Midbrain (tissue), 1 donor: ENCODE measurements at regions not wholly inside any gene's neighbourhood (a gene's known extent, or its start where the extent isn't known, plus 50 kb on each side); places are given as distances from the start of the nearest gene placed in this dataset.

Experiments
- DNase-seq: peaks from one replicate; lab custom pipeline; 2025; lab: John Stamatoyannopoulos, UW

DNA sequence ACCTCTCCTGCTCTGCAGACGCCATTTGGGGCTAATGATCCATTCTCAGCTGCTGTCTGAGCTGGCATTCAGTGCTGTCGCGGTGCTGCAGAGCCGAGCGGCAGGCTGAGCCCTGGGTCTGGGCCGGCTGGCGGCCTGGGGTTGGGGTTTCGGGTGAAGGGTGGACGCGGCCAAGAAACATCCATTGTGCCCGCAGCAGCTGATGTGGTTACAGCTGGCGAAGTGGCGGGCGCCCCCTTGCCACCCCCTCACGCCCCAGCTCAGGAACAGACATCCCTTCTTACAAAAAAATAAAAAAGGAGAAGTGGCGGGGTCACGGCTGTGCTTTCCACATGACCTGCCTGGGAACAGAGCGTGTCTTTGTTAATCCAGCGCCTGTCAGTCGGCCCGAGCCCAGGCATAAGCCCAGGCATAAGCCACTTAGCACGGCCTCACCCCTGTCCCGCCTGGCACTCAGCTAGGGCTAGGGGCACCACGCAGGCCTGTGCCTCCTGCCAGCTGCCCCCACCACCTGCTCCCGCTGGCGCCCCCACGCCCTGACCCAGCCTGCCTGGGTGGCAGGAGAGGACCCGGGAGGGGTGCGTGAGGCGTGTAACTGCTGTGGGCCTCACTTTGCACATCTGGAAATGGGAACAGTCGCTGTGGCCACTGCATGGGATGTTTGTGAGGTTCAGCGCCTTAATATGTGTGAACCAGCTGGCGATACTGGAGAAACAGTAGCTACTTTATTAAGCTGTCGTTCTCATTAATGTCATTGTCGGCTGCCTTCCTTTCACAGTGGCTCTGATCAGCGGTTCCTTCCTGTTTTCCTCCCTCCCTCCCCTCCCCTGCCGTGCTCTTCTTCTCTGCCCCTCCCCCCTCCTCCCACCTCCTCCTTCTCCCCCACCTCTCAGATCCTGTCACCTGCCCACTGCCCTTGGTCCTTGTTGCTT, 197.7 kb upstream of the CIBAR2 start:
- peak; percentile 92 for DNase-seq

DNA sequence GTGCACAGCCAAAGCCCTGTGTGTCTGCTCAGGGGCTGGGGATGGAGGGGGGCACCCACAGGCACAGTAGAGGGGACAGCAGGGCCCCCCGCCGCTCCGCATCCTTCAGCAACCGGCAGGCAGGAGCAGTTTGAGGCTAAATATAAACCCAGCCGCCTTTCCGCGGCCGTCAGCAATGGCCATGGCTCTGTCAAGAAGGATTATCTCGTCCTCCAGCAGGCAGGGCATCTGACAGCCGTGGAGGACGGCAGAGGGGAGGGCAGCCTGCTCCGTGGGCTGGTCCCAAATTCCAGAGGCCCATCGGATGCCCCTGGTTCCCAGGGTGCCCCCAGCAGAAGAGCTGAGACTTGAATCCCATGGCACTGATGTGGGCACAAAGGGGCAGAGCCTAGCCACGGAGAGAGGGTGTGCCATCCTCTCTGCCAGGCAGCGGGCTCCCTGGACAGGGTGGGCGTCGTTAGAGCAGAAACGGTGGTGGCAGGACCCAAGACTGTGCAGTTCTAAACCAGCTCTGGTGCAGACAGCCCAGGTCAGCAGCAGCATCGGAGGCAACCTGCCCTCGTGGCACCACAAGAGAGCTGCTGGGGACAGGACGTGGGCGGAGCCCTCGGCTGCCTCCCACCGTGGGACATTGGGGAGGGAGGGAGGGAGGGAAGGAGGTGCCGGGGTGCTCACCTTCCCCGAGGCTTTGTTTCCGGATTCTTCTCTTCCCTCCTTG, 198.8 kb upstream of the CIBAR2 start:
- no peak for DNase-seq

DNA sequence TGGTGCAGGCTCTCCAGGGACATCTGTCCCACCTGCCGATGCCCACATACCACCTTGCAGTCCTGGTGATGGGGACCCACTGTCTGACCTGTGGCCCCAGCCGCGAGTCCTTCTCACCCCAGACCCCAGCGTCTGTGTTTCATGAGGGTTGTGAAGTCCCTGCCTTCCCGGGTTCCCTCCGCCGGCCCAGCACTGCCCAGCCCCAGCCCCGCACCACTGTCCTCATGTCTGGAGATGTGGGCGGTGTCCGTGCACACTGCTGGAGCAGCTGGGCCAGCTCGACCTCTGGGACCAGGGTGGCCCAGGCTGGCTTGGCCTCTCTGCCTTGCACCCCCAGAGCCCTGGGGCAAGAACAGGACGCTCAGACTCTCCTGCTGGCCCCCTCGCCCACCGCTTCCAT, 199.5 kb upstream of the CIBAR2 start:
- DNase-seq: no peak

DNA sequence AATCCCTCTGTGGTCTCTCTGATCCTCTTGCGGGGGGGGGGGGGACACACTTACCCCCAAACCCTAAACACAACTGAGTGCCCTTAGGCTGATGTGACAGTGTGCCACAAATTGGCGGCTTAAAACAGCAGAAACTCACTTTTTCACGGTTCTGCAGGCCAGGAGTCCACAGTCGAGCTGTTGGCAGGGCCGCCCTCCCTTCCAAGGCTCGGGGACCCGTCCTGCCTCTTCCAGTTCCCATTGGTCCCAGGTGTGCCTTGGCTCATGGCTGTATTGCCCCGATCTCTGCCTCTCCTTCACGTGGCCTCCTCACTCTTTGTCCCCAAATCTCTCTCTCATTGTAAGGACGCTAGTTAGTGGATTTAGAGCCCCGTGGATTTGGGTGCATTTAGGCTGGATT, 199.9 kb upstream of the CIBAR2 start:
- no peak for DNase-seq

DNA sequence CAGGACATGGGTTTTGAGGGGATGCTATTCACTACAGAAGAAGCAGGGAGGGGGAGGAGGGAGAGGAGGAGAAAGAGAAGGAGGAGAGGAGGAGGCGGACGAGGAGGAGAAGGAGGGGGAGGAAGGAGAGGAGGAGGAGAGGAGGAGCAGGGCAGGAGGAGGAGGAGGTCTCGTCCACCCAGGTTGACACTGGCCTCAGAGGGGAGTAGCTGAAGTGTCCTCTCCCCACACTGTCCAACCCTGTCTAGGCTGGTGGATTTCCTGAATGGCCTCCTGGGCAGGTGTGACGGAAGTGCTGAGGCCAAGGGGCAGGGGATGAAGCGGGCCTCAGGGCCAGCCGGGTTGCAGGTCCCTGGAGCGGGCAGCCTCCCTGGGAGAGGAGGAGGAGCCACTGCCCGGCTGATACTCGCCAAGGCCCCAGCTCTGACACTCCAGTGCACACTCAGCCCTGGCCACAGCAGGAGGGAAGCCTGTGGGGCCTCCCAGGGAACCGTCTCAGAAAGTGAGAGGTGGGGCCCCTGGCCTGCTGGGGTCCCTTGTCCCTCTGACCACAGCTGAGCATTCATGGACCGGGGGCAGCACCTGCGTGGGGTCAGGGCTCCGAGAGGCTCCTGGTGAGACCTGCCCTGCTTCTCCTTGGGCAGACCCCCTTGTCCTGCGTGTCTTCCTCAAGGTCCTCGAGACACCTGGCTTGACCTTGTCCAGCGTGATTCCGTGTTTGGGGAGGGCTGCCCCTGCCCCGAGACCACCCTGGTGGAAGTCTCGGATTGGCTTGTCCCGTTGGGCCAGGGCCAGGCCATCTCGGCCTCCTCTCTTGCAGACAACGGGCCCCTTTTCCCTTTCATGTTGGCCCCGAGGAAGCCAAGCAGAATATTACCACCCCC, 200.6 kb upstream of the CIBAR2 start:
- DNase-seq: no peak

DNA sequence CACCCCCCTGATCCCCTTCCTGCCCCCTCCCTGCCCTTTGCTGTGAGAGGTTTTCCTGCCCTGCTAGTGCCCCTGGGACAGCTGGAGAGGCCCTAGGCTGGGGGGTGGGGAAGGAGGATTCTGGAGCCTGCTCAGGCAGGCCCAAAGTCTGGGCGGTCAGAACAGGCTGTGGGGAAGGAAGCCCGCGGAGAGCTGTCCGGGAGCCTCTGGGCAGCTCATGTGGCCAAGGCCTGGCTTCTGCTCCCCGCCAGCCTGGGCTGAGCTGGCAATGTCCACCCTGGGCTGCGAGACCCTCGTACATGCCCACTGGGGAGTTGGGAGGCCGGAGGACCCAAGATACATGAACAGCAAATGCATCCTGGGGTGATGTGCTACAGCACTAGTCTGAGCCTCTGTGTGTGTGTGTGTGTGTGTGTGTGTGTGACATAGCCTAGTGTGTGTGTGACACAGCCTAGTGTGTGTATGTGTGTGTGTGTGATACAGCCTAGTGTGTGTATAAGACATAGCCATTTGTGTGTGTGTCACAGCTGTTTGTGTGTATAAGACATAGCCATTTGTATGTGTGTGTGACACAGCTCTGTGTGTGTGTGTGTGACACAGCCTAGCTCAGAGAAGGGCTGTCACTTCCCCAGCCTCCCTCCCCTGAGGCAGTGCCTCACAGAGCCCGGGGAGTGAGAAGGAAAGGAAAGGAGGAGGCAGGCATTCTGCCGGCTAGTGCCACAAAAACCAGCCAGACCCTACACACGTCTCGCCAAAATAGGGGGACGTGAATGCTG, 201.4 kb upstream of the CIBAR2 start:
- peak; percentile 35 for DNase-seq

DNA sequence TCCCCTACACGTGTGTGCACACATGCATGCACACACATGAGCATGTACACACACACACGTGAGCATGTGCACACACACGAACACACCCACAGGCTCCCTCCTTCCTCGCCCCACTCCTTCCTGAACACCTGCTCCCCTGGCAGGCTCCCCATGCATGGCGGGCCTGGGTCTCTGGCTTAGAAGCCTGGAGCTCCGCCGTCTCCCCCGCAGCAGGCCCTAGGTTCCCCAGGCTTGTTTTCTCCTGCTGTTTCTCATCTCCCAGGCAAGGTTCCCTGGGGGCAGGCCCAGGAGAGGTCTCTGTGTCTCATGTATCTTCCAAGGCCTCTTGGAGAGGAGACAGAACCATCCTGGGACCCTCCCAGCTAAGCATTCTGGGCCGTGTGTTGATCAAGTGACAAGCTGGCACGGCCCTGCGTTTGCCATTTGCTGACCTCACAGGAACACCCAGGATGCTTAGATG, 202.3 kb upstream of the CIBAR2 start:
- no peak for DNase-seq

DNA sequence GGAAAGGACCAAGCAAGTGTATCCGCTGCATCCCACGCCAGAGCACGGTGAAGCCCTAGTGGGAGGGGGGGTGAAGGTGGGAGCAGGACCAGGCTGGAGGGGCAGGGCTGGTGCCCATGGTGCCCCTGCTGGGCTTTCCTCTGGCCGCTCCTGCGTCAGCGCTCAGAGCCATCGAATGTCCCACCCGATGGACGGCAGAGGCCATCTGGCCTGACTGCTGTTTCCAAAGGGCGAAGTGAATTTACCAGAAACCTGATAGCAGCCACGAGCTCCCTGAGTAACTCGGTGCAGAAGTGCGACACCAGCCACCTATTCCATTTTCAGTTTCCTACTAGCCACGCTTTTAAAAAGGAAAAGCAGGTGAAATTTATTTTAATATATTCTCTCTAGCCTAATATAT, 203.6 kb upstream of the CIBAR2 start:
- DNase-seq: no peak

DNA sequence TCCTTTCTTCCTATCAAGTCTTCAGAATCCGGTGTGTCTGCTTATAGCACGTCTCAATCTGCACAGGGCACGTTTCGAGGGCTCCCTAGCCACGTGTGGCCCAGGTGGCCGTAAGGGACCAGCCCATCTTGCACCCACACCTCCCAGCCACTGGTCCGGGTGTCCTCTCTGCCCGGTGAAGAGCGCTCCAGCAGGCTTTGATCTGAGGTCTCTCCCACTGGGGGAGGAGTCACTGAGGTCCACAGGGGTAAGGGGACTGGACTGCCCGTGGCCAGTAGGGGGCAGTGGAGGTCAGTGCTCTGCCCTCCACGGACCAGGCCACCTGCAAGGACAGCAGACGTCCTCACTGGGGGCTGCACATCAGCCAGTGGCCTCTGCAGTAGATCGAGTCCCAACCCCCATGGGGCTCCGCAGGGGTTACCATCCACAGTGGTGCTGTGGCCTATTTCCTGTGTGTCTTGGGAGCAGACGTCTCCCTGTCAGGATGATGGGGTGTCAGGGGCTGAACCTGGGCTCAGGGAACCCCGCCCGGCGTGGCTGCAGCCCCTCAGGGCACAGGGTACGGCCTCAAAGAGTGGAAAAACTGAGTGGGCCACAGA, 204.1 kb upstream of the CIBAR2 start:
- peak; percentile 63 for DNase-seq

DNA sequence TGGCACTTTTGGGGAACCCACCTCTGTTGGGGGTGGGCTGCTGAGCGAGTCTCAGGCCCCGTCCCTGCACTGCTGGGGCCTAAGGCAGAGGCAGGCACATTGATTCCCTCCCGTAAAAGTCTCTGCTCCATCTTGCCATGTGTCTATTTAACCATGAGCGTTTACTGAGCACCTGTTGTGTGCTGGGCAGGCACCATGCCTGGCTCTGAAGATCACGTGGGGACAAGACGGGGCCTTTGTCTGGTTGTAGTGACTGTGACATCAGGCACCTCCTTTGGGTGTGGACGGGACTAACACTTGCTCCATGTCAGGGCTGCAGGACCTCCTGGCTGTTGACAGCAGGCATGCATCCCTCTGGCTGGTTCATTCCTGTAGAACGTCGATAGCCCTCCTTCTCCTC, 204.7 kb upstream of the CIBAR2 start:
- DNase-seq: no peak

DNA sequence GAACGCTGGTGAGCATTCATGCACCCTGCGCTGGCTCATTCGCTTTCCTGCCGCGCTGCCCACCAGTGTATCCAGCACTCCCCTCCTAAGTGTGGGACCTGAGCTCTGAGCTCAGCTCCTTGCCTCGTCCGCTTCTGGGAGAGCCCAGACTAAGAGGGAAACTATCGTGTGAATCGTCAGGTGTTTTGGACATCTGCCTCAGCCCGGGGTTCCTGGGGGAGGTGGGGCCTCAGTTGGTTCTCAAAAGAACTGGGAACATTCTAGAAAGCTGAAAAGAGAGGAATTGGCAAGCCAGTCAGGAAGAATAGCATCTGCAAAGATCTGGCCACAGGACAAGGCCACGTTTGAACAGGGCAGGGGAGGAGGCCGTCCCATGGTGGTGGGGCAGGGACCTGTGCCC, 205.4 kb upstream of the CIBAR2 start:
- DNase-seq: no peak

DNA sequence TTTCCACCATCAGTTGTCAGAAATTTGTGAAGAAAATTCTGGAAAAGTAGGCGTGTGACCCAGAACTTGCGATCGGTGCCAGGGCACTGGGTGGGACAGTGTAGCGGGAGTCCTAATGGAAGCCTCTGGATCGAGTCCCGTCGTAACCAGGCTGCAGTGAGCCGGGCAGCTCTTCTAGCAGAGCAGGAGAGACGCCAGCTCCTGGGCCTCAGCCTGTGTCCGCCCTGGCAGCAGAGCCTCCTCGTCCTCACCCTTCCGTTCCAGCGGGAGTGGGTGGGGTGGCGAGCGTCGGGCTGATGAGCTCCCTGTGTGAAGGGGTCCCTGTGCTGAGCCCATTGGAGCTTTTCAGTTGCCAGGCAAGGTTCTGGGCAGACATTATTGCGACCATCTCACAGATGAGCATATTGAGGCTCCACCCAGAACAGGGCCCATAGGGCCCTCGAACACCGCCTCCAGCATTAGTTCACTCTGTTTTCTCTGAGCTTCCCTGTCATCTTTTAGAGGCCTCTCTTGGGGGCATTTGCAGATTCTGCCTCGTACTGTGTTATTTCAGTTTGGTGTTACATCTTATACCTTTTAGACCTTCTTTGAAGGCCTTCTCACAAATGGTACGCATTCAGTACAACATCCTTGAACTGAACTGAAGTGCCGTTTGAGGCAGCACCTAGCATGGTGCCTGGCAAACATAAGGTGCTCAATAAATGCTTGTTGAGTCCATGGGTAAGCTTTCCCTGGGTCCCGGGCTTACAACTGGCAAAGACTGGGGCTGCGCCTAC, 207.1 kb upstream of the CIBAR2 start:
- DNase-seq: no peak

DNA sequence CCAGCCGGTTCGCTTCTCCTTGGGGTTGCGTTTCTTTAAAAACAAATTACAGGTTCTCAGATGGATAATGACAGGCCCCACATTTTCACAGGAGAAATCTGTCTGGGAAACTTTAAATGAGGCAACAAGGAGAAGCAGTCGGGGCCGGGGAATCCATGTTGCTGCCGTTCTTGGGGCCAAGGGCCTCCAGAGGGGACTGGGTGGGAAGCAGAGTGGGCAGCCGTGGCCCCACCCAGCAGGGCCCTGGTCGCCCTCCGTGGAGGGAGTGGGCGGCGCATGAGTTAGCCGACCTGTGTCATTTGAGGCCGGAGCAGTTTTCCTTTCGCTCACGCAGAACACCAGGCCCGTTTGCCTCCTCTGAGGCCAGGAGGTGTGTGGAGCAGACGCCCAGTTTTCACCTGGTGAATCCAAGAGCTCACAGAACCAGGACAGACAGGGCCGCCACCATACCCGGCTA, 207.7 kb upstream of the CIBAR2 start:
- DNase-seq: no peak

DNA sequence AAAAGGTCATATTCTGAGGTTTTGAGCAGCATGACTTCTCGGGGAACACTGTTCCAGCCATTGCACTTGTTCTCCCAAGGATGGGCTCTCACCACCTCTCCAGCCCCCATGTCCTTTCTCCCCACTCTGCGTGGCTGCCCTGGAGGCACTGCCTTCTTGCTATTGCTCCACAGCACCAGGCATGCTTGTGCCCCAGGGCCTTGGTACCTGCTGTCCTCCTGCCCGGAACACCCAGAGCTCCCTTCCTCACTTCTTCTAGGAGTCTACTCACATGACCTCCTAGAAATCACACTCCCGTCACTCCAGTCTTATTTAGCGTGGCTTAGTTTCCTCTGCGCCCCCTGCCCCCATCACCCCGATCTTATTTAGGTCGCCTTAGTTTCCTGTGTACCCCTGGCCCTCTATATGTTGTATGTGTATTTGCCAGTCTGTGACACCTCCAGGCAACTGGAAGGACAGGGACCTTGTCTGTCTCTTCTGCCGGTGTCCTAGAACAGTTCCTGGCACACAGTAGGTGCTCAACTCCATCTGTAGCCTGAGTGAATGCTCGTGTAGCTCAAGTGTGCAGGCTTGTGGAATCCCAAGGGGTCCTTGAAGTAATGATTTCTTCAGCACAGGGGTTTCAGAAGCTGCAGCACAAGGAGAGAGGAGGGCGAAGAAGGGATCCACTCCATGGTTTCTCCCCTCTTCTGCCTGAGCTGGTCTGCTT, 208.6 kb upstream of the CIBAR2 start:
- DNase-seq: no peak

DNA sequence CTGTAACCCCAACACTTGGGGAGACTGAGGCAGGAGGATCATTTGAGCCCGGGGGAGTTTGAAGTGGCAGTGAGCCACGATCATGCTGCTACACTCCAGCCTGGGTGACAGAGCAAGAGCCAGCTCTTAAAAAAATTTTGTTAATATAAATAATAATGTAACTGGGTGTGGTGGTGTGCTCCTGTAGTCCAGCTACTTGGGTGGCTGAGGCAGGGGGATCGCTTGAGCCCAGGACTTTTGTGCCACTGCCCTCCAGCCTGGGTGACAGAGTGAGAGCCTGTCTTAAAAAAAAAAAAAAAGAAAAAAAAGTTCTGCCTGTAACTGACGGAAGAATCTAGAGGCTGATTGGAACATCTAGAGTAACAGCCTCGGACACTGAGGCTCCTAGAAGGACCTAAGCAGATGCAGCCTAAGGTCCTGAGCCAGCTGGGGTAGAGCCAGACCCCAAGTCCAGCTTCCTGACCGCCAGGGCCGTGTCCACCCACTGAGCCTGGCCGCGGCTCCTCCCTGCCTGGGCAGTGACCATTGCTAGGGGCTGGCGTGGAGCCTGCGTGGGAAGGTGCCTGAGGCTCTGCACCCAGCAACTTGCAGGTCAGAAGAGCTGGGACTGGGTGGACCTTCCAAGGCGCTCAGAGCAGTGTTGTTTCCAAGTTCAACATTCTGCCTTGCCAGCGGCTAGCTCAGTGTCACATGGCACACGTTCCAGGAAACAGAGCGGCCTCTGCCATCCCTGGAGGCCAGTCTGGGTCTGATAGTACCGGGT, 209.4 kb upstream of the CIBAR2 start:
- peak; percentile 87 for DNase-seq

DNA sequence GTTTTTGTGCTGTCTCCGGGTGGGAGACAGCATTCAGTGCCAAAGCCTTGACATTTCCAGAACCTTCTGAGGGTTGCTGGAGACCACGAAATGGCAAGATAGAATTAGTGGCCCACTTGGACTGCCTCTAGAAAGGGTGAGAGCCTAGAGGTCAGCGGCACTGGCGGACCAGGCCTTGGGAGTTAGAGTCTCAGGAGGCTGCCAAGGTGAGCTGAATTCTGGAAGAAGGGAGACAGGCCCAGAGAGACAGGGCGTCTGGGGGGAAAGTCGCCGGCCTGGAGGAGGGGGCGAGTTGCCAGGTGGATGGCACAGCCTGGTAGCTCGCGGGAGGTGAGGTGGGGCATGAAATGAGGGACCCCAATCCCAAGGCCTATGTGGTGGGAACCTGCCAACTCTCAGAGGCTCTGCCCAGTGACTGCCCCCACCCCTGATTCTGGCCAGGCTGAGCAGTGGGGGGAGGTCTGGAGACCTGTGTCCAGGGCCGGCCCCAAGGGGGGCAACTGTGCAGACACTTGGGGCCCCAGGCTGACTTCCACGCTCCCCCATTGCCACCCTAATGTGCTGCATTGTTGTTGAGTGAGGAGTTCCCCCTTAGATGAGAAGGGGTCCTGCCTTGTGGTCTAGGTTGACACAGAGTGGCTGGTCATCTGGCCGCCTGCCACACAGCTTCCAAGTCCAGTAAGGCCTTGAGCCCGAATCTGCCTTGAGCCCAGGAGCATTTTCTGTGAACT, 211.1 kb upstream of the CIBAR2 start:
- no peak for DNase-seq

DNA sequence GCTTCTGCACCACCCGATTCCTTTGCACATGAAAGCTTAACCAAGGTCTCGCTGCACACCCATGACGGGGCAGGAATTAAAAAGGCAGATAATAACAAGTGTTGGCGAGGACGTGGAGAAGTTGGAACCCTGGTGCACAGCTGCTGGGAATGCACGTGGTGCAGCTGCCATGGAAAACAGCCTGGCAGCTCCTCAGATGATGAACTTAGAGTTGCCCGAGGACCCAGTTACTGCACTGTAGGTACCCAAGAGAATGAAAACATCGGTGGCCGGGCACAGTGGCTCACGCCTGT, 211.6 kb upstream of the CIBAR2 start:
- DNase-seq: no peak

DNA sequence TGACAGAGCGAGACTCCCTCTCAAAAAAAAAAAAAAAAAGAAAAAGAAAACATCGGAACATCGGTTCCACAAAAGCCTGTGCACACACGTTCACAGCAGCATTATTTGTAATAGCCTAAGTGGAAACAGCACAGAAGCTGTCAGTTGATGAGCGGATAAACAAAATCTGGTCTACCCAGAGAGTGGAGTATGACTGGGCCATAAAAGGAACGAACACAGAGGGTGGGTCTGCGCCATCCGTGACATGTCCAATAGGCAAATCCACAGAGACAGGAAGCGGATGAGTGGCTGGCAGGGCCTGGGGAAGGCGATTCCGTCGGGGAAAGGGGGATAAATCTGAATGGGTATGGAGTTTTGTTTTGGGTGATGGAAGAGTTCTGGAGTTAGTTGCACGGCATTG, 212.2 kb upstream of the CIBAR2 start:
- DNase-seq: no peak
